Fibroblast of villous mesenchyme (primary cell): ENCODE measurements at regions not wholly inside any gene's neighbourhood (a gene's known extent, or its start where the extent isn't known, plus 50 kb on each side); places are given as distances from the start of the nearest gene placed in this dataset.

Source experiments
- DNase-seq: peaks from one replicate; pipeline ENCODE4 v3.0.0-alpha.2; 2010; ENCODE audit warnings: low read depth
- H3K4me3 ChIP-seq: 2 replicates; pipeline ENCODE4 v1.5.1; 2011; ENCODE audit warnings: low read depth, mild to moderate bottlenecking, low read length
- TF ChIP-seq, protein P1 (sequence below): IDR thresholded peaks from 2 replicates; pipeline ENCODE4 v1.5.1; 2012; ENCODE audit warnings: low read depth, mild to moderate bottlenecking, low read length; ENCODE audit not compliant: insufficient read depth

DNA sequence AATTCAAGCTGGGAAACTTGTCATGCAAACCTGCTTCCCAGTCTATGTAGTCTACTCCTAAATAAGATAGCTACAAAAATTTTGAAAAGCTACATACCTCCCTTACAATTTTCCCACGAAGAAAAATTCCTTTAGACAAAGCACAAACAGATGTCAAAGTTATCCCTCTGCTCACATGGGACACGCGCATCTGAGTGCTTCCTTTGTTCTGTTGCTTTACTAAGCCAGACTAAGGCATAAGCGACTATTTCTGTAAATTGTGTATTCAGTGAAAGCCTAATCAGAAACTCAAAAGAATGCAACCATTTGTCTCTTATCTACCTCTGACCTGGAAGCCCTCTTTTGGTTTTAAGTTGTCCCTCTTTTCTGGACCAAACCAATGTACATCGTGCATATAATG, 583.7 kb upstream of the B3GAT1 start:
- no peak for DNase-seq
- no peak overlapping the region for H3K4me3 ChIP-seq
- TF ChIP-seq, protein P1, sequence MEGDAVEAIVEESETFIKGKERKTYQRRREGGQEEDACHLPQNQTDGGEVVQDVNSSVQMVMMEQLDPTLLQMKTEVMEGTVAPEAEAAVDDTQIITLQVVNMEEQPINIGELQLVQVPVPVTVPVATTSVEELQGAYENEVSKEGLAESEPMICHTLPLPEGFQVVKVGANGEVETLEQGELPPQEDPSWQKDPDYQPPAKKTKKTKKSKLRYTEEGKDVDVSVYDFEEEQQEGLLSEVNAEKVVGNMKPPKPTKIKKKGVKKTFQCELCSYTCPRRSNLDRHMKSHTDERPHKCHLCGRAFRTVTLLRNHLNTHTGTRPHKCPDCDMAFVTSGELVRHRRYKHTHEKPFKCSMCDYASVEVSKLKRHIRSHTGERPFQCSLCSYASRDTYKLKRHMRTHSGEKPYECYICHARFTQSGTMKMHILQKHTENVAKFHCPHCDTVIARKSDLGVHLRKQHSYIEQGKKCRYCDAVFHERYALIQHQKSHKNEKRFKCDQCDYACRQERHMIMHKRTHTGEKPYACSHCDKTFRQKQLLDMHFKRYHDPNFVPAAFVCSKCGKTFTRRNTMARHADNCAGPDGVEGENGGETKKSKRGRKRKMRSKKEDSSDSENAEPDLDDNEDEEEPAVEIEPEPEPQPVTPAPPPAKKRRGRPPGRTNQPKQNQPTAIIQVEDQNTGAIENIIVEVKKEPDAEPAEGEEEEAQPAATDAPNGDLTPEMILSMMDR, result no peak

DNA sequence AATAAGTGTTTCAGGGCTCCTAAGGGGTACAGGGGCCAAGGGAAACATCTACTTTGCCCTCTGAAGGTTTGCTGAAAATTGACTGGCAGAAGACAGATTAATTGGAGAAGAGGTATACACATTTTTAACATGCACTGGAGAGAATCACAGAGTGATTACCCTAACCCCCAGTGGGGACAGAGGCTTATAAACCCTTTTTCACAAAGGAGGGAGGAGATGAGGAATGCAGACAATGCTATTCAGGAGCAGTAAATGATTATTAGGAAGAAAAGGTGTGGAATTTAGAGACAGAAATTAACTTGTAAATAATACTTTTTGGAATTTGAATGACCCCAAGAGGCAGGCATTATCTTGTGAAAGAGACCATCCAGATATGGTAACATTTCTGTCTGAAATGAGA, 582.4 kb upstream of the B3GAT1 start:
- TF ChIP-seq, protein P1, result no peak
- DNase-seq, result no peak
- H3K4me3 ChIP-seq, result no peak overlapping the region

DNA sequence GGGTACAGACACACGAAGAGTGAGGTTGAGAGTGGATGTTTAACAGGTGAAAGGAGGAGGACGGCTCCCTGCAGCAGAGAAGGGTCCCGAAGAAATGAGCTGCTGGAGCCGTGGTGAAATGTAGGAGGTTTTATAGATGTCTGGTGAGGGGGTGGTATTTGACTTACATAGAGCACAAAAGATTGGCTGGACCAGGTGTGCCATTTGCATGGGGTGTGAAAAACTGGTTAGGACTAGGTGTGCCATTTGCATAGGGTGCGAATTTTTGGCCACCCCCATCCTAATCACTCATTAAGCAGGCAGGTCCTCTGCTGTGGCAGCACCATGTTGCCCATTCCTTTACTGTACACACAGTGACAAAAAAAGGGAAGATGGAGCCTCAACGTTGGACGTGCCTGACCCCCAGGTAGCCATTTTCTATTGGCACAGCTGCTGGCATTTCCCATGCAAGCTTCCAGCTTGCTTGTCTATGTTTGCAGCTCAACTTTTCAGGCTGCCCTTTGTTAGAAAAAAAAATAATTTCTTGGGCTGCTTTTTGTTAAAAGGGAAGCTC, 581.7 kb upstream of the B3GAT1 start:
- TF ChIP-seq, protein P1, result no peak

DNA sequence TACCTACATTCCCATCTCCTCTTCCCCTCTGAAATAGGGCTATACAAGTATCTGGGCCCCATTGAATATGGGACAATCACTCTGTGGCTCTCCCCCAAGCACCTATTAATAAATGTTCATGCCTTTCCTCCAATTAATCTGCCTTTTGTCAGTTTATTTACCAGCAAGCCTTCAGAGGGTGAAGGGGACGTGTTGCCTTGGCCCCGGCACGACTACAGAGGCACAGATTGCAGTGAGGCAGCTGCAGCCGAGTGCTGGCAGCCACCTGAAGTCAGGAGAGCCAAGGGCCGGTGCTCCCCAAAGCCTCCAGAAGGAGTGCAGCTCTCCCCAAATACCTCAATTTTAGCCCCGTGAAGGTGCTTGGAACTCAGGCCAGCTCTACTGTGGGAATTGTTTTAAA, 580.9 kb upstream of the B3GAT1 start:
- no peak for DNase-seq
- H3K4me3 ChIP-seq, result no peak overlapping the region
- TF ChIP-seq, protein P1, result no peak

More for the DNA sequence above, 581.7 kb upstream of the B3GAT1 start:
- H3K4me3 ChIP-seq, result no peak overlapping the region
- no peak for DNase-seq

DNA sequence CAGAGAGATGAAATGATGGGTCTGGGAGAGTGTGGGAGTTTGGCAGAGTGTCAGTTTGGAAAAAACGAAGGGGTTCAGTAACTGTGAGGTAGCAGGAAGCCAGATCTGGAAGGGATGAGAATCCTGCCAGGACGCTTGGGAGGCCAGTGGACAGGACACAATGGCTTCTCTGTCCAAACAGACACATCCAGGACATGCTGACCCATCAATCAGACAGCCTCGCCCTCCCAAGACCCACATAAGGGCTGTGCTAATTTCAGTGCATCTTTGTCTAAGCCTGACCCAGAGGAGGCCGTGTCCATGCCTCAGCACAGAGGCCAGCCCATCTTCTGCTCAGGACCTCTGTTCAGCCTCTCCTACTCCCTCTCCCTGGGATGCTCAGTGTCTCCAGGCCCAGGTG, 576.5 kb upstream of the B3GAT1 start:
- TF ChIP-seq, protein P1, result no peak
- no peak overlapping the region for H3K4me3 ChIP-seq
- DNase-seq, result no peak

DNA sequence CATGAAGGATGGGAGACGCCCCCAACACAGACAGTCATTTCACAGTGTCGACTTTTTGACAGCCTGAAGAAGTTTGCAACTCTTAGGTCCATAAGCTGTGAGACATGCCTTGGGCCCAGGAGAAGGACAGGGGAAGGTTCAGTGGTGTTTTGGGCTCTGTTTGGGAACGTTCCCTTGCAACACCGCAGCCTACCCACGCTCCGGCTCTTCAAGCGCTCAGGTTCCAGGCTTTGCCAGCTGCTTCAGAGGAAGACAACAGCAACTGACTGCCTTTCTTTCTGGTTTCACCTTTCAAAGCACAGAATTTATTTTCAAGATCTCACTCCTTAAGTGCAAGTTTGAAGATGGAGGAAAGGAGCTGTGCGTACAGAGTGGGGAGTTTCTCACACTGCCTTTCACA, 575.8 kb upstream of the B3GAT1 start:
- TF ChIP-seq, protein P1, result no peak
- H3K4me3 ChIP-seq, result no peak overlapping the region
- DNase-seq, result no peak

DNA sequence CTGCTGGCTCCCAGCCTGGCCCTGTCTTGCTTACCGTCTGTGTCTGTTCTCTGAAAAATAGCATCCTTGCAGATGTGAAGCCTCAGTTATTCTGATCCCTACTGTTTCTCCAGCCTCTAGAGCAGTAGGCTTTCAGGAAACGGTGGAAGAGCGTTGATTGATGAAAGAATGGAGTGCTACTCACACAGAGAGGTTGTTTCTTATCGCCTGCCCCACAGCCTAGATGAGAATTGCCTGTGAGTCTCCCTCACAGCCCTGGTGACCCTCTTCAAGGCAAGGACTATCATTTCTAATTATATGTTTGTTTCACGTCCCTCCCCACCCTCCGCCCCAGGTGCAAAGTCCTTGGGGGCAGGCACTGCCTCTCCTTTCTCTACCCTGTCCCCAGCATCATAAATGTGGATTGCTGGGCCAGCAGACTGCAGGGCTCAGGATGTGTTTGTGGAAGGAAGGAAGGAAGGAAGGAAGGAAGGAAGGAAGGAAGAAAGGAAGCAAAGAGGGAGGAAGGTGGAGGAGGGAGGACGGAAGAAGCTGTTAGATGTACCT, 575.3 kb upstream of the B3GAT1 start:
- H3K4me3 ChIP-seq, result no peak overlapping the region
- no peak for DNase-seq
- TF ChIP-seq, protein P1, result no peak
